Thoracic aorta (tissue), 2 donors: ENCODE measurements at regions not wholly inside any gene's neighbourhood (a gene's known extent, or its start where the extent isn't known, plus 50 kb on each side); places are given as distances from the start of the nearest gene placed in this dataset.

Experiments
- ATAC-seq: fragments of 150-250 bp; one replicate; pipeline ENCODE4 v1.8.0; 2017; ENCODE audit warnings: low read depth; ENCODE audit not compliant: insufficient number of reproducible peaks, low FRiP score
- DNase-seq: peaks from one replicate; pipeline ENCODE4 v3.0.0-alpha.2; 2020; ENCODE audit warnings: low spot score
- H3K27ac ChIP-seq, 2 donors: fragments of 200-600 bp; sonication (generic); 1 replicate in 1 of 2; 2 replicates in 1 of 2; pipeline ENCODE4 v1.5.1; 2016; ENCODE audit warnings: mild to moderate bottlenecking in 2 of 2, moderate library complexity in 2 of 2
- H3K27me3 ChIP-seq: fragments of 200-600 bp; sonication (generic); replicated peaks from 2 replicates; pipeline ENCODE4 v1.6.0; 2016; ENCODE audit warnings: mild to moderate bottlenecking; ENCODE audit not compliant: insufficient read depth
- H3K36me3 ChIP-seq: fragments of 200-600 bp; sonication (generic); one replicate; pipeline ENCODE4 v1.5.1; 2016
- H3K4me1 ChIP-seq, 2 donors: fragments of 200-600 bp; sonication (generic); 1 replicate in 1 of 2; 2 replicates in 1 of 2; pipeline versions ENCODE4 v1.5.1 to v1.6.0; 2016; ENCODE audit warnings: low read depth in 2 of 2, mild to moderate bottlenecking in 1 of 2; ENCODE audit not compliant: control insufficient read depth in 1 of 2
- H3K4me3 ChIP-seq: fragments of 200-600 bp; sonication (generic); 2 replicates; pipeline ENCODE4 v1.5.1; 2016; ENCODE audit warnings: mild to moderate bottlenecking
- H3K9me3 ChIP-seq: fragments of 200-600 bp; sonication (generic); 2 replicates; pipeline ENCODE4 v1.5.1; 2016
- CTCF ChIP-seq: fragments of 200-600 bp; sonication (generic); IDR thresholded peaks from one replicate; pipeline ENCODE4 v1.5.1; 2019; ENCODE audit warnings: antibody characterized with exemption

- H3K27me3 ChIP-seq, result no peaks in the 10 kb centered on the region
- DNase-seq, result no peak
- H3K36me3 ChIP-seq, result no peaks in the 10 kb centered on the region
- no peak overlapping the region for H3K27ac ChIP-seq
- H3K4me3 ChIP-seq, result no peak overlapping the region
- no peaks in the 10 kb centered on the region for H3K4me1 ChIP-seq
- ATAC-seq, result no peak
- no peaks in the 10 kb centered on the region for H3K9me3 ChIP-seq
- TF ChIP-seq CTCF, result no peak
Measured at GRCh38 chr2:173666171-173666888, 298.8 kb downstream of the SP3 start.

GRCh38 chr2:173667014-173667413 is 298.2 kb downstream of the SP3 start:
- Histone ChIP-seq H3K4me3 (no peak overlapping the region), H3K9me3 (no peaks in the 10 kb centered on the region), H3K27me3 (no peaks in the 10 kb centered on the region), H3K4me1 (no peaks in the 10 kb centered on the region), H3K36me3 (no peaks in the 10 kb centered on the region), H3K27ac (no peak overlapping the region)
- DNase-seq (no peak), ATAC-seq (no peak)
- TF ChIP-seq CTCF, result no peak

GRCh38 chr2:173667415-173667814 is 297.8 kb downstream of the SP3 start:
- no peak for TF ChIP-seq CTCF
- Histone ChIP-seq H3K36me3 (no peaks in the 10 kb centered on the region), H3K27ac (no peak overlapping the region), H3K4me3 (no peak overlapping the region), H3K9me3 (no peaks in the 10 kb centered on the region), H3K4me1 (no peaks in the 10 kb centered on the region), H3K27me3 (no peaks in the 10 kb centered on the region)
- no peak for DNase-seq
- ATAC-seq, result no peak

- ATAC-seq (no peak), DNase-seq (no peak)
- no peaks in the 10 kb centered on the region for H3K4me1 ChIP-seq
- no peak overlapping the region for H3K4me3 ChIP-seq
- H3K36me3 ChIP-seq, result no peaks in the 10 kb centered on the region
- TF ChIP-seq CTCF, result no peak
- H3K9me3 ChIP-seq, result no peaks in the 10 kb centered on the region
- no peaks in the 10 kb centered on the region for H3K27me3 ChIP-seq
- no peak overlapping the region for H3K27ac ChIP-seq
Measured at GRCh38 chr2:173669271-173669853, 295.8 kb downstream of the SP3 start.

GRCh38 chr2:173669888-173670287 is 295.3 kb downstream of the SP3 start:
- ATAC-seq (no peak), DNase-seq (no peak)
- no peaks in the 10 kb centered on the region for H3K9me3 ChIP-seq
- no peaks in the 10 kb centered on the region for H3K36me3 ChIP-seq
- no peak for TF ChIP-seq CTCF
- H3K4me1 ChIP-seq, result no peaks in the 10 kb centered on the region
- H3K27ac ChIP-seq, result no peak overlapping the region
- no peaks in the 10 kb centered on the region for H3K27me3 ChIP-seq
- H3K4me3 ChIP-seq, result no peak overlapping the region
